AG09309 (cell line): ENCODE measurements at regions not wholly inside any gene's neighbourhood (a gene's known extent, or its start where the extent isn't known, plus 50 kb on each side); places are given as distances from the start of the nearest gene placed in this dataset.

Source experiments
- DNase-seq: peaks from one replicate; pipeline ENCODE4 v3.0.0-alpha.2; 2010; ENCODE audit warnings: low read depth
- H3K4me3 ChIP-seq: 2 replicates; pipeline ENCODE4 v1.5.1; 2011; ENCODE audit warnings: mild to moderate bottlenecking, low read depth, low read length, moderate library complexity; ENCODE audit not compliant: control insufficient read depth
- TF ChIP-seq, protein P1 (sequence below): IDR thresholded peaks from 2 replicates; pipeline ENCODE4 v1.5.1; 2011; ENCODE audit warnings: mild to moderate bottlenecking, low read depth, low read length, inconsistent platforms; ENCODE audit not compliant: insufficient read depth, control insufficient read depth; ENCODE audit errors: missing control alignments

DNA sequence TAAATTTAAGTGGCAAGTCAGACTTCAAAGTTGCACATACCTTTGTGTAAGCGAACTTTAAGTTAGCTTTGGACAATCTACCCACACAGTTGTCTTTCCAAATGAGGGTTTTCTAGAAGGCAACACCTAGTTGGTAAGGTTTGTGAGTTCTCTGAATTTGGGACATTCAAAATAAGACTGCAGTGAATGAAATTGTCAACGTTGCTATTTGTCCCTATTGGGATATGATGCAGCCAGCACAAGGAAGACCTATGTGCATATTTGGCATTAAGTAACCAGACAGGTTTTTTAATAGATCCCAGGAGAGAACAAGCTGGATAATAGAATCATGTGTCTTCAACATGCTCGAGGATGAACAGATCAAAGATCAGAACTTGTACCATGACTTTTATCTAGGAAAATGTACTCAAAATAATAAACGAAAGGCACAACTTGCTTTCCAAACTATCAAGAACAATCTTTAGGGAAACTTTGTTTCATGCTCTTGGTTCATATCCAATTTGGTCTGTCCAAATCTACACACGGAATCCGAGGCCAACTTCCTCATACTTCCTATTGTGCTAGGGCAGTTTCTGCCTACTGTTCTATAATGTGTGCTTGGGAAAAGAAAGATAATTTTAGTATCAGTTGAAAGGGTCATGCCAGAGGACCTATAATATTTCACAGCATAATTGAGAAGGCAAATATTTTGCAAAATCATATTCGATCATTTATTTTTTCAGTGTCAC lies 284.2 kb upstream of the SOX5 start:
- TF ChIP-seq, protein P1, sequence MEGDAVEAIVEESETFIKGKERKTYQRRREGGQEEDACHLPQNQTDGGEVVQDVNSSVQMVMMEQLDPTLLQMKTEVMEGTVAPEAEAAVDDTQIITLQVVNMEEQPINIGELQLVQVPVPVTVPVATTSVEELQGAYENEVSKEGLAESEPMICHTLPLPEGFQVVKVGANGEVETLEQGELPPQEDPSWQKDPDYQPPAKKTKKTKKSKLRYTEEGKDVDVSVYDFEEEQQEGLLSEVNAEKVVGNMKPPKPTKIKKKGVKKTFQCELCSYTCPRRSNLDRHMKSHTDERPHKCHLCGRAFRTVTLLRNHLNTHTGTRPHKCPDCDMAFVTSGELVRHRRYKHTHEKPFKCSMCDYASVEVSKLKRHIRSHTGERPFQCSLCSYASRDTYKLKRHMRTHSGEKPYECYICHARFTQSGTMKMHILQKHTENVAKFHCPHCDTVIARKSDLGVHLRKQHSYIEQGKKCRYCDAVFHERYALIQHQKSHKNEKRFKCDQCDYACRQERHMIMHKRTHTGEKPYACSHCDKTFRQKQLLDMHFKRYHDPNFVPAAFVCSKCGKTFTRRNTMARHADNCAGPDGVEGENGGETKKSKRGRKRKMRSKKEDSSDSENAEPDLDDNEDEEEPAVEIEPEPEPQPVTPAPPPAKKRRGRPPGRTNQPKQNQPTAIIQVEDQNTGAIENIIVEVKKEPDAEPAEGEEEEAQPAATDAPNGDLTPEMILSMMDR: no peak
- DNase-seq: no peak
- H3K4me3 ChIP-seq: no peak overlapping the region

DNA sequence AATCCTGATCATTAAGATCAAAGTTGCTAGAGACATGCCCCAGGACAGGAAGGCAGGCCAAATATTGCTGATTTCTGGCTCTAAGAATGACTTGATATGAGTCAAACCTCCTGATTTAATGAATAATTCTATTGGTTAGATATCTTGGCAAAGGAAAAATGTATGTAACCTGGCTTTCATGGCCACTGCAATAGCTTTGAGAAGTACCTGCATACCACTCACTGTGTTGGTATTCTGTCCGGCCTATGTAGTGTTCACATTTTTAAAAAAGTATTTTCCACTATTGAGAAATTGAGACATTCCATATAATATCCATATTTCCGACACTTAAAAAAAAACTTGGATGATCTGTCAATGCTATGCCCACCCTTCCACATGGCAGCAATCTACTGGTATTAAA lies 283.1 kb upstream of the SOX5 start:
- no peak overlapping the region for H3K4me3 ChIP-seq
- DNase-seq: no peak
- TF ChIP-seq, protein P1: no peak

DNA sequence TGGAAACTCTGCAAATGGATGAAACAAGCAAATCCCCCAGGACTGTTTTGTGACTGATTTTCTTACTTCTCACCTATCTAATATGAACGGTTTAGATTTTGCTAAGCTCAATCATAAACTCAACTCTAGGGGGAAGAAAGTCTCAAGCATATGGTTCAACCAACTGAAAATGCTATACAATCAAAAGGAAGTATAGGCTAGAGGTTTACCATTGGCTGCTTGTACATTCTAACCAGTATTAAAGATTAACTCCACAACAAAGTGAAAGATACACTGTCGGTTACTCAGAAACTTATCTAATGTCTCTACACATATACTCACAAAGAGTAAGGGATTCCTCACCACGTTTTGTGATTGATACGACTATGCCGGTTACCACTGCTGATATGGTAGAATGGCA lies 281.8 kb upstream of the SOX5 start:
- TF ChIP-seq, protein P1: no peak
- no peak for DNase-seq
- H3K4me3 ChIP-seq: no peak overlapping the region

DNA sequence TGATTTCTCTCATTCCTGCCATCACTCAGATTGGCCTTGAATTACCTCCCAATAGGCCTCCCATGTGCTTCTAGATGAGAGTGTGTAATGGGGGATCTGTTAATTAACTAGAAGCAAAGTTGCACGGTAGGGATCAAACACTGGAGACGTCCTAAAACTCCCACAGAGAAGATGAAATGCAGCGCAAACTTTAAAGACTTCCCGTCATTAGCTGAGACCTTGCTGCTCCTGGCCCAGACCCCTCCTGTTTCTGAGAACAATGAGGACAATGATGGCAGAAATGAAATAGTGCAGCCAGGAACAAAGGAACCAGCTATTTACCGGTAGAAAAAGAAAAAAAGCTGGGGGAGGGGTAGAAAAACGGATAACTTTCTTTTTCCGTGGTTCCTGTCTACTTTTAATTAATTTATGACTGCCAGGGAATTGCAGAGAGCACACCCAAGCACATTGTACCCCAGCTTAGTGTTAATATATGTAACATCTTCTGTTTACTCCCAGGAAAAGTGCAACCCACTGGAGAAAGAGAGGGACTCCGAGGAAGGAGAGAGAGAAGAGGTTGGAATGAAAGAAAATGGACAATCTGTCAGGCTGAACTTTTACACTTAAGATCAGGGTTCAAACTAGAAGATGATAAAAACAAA lies 280.7 kb upstream of the SOX5 start:
- no peak for DNase-seq
- no peak overlapping the region for H3K4me3 ChIP-seq
- TF ChIP-seq, protein P1: no peak

DNA sequence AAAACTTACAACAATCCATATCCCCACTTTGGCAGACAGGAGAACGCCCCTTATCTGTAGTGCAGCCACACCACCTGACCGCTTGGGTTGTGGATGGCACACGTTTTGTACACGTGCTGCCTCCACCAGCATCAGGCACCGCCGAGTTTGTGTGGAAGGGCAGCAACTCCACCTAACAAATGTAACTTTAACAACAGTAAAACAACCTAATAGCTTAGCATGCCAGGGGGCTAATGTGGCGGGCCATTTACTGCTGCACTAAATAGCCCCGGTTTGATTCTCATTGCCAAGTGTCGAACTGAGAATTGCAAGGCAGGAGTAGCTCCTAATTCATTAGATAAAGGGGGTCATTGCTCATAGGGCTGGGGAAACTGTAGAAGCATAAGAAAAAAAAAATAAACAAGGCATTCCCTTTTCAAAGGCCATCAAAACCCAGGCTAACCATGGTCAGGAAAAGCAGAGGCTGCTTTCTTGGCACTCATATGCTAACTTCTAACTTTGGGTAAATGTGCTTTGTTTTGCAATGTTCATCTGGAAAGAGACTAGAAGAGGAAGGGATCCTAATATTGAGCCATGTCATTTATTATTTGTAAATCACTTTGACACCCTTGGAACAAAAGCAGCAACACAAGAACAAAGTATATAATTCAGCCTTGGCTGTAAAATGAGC lies 279.7 kb upstream of the SOX5 start:
- TF ChIP-seq, protein P1: no peak
- no peak overlapping the region for H3K4me3 ChIP-seq
- no peak for DNase-seq

DNA sequence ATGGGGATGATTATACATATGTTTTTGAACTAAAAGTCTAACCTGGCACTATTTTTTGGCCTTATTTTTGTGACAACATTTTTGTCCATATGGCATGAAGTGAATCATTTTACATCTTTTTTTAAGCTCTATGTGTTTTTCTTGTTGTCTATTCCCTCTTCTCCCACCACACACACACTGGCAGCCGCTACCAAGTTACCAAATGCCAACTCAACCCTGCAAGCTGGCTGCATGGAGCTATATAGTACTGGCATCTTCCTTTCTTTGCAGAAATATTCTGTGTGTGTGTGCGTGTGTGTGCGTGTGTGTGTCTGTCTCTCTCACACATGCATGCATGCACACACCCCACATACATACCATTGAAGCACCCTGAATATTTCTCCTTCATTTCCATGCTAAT lies 278.9 kb upstream of the SOX5 start:
- TF ChIP-seq, protein P1: no peak
- no peak for DNase-seq

More for the DNA sequence above, 278.9 kb upstream of the SOX5 start:
- no peak overlapping the region for H3K4me3 ChIP-seq
